HCEC 1CT (cell line): ENCODE measurements at regions not wholly inside any gene's neighbourhood (a gene's known extent, or its start where the extent isn't known, plus 50 kb on each side); places are given as distances from the start of the nearest gene placed in this dataset.
A peak's percentile ranks its signal among the peaks of the same experiment; 100 is the strongest.

Source experiments
- DNase-seq: peaks from one replicate; pipeline ENCODE4 v3.0.0-alpha.2; 2017

DNA sequence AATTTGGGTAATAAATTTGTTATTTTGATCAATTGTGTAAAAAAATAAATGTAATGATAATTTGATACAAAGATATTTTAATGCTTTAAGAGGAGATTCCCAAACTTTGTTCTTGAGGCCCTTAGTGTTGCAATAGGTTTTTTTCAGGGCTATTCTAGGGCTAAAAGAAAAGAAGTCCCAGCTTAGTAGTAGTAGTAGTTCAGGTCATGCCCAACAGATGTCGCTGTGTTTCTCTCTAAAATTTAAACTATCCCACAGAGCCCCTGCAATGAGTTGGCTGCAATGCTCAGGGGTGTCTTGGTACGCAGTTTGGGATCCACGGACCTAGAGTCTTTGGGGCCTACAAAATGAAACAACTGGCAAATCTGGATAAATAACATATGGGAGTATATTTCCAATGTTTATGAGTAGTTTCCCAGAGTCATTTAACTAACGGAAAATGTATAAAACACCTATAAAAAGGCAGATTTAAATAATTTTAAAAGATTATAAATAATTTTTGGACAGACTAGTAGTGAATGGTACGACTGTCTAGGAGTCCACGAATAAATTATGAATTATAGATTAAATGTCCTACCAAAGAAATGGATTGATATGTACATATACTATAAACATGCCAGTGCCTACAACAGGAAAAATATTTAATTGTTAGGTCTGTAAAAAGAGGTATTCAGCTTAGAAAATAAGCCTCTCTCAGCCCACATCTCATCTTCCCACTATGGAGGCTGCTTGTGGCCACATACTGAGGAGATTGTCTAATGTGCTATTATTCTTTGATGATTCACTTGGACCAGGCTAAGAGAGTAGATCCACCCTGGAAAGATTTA is 228.5 kb upstream of the PMFBP1 start:
- DNase-seq = peak; percentile 71

DNA sequence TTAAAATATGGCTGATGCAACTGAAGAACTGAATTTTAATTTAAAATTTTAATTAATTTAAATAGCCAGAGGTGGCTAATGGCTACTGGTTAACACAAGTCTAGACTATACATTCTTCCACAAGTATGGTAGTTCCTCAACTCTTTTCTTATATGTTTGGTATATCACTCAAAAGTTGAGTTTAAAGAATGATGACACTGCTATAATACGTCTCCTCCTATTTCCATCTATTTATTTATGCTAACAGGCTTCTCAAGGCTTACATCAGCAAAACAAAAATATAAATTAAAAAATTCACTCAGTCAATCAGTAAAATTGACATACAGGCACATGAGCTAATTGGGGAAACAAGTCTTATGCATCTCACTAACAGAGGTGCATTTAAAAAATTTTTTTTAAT is 227.9 kb upstream of the PMFBP1 start:
- no peak for DNase-seq

DNA sequence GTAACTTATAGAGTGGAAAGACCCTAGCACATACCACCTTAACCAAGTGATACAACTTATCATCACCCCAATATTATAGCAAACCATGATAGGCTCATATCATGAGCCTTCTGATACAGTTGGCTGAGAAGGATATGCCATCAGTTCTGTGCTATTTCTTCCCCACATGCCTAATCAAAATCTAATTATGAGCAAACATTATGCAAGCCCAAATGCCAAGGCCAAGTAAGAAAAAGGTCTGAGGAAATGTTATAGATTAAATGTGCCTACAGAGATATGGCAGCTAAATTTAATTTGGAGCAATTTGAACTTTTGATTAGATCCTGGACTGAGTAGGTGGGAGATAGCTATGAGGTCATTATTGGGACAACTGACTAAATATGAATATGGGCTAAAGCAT is 225.9 kb upstream of the PMFBP1 start:
- no peak for DNase-seq

DNA sequence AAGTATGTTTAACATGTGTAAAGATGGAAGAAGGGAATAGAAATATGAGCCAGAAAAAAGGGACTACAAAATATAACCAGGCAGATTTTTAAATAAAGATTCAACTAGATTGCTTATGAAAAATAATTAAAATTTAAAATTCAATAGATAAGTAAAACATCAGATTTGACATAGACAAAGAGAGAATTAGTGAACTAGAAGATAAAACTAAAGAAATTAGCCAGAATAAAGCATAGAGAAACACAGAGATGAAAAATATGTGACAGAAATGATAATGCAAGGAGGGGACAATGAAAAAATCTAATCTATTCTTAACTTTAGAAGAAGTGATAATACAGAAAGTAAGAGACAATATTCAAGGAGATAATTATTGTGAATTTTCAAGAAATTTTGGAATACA is 222.6 kb upstream of the PMFBP1 start:
- DNase-seq = no peak

DNA sequence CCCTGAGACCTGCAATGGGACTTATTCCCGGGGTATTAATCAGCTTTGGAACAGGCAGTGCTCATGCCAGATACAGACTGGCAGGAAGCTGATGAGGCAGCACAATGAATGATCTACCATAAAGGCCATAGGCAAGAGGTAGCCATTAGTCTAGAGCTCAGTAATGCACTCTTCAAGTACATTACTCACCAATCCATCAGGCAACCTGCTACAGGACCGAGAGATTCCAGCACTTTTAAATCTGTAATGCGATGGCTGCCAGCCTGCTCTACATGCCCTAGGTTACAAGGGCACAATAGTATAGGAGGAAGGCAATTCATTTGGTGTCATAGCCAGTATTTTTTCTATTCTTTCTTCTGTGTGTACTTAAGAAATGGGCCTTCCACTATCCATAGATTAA is 217.8 kb upstream of the PMFBP1 start:
- no peak for DNase-seq

DNA sequence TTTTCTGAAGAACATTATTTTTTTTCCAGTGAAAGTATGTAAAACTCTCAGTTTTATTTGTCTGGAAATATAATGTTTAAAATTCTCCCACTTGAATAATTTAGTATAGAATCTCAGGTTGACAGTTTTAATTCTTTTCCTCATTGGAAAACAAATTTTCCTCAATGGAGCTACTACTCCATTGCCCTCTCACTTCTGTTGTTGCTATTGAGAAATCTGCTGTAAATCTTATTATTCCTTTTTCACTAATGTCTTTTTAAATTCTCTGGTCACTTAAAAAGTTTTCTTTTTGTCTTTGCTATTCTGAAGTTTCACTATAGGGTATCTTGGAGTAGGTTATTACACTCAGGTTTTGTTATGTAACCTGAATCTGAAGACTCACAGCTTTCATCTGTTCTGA is 216.1 kb upstream of the PMFBP1 start:
- no peak for DNase-seq

DNA sequence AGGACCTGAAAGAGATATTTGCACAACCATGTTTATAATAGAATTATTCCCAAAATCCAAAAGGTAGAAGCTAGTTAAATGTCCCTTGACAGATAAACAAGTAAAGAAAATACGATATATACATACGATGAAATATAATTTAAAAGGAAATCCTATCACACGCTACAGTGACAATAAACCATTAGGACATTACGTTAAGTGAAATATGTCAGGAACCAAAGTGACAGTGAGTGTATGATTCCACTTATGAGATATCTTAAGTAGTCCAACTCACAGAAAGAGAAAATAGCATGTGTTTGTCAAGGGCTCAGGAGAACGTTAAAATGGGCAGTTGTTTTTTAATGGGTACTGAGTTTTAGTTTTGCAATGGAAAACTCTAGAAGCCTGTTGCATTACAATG is 212.7 kb upstream of the PMFBP1 start:
- DNase-seq = no peak

DNA sequence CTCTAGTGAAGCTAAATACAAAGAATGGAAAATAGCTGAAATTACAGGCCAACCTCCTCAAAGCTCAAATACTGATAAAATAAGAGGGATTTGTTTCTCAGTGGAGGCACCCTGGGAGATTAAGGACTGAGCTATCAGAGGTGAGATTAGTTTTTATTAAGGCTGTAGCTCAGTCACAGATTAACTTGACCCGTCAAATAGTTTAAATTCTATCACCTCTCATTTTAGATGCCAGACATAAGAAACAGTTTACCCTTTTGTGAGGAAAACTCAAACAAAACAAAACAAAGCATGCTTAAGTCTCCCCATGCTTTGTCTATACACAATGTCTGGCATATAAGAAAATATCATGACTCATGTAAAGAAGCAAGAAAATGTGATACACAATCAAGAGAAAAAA is 208.3 kb upstream of the PMFBP1 start:
- no peak for DNase-seq

DNA sequence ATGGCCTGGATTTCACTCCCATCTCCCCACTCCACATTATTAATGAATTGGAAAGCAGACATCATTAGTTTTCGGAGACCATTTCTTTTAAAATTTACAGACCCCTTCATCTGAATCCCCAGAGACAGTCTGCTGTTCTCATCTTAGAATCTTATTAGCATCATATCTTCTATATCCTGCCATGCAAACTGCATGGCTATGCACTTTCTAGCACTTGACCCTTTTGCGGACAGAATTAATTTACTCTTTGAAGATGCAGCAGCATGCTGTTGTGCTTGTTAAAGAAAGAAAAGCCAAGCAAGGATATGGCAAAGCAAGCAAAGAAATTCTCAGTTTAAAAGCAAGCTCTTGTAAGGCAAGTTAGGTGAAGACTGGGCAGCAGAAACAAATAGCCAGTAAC is 201.2 kb upstream of the PMFBP1 start:
- DNase-seq = no peak

DNA sequence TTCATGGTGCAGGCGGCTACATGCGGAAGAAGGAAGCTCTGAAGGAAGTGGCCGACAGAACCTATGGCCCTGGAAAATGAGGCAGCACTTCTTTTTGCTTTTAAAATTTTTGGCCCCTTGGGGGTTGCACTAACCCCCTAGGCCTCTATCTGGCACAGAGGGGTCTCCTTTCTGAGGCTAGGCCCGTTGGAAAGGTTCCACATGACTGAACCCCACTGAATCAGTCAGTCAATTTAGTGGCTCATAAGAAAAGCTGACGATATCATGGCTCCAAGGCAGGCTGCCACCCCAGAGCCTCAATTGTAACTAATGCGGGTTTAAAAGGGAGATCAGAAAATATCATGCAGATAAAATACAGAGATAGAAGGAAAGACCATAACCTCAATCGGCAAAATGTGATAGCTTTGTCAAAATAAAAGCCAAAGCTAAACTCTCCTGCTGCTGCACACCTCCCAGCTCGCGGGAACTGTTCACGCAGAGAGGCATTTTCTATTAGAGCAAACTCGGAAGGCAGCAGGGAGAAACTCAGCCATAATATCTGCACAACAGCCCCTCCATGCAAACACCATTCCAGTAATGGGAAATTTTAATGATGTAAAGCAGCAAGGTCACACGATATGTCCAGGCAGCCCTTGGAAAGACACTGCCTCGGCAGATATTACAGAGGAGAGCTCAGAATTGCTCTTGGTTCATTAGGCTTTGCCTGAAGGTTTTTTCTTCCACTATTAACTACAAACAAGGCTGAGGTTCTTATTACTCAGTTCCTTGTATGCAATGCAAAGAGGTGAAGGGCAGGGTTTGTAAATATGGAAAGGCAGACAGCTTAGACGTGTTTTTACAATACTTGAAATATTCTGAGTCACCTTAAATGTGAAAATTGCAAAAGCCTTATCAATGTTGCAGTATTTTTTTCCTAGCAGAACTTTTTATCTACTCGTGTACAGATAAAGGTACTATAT is 200.4 kb upstream of the PMFBP1 start:
- no peak for DNase-seq

DNA sequence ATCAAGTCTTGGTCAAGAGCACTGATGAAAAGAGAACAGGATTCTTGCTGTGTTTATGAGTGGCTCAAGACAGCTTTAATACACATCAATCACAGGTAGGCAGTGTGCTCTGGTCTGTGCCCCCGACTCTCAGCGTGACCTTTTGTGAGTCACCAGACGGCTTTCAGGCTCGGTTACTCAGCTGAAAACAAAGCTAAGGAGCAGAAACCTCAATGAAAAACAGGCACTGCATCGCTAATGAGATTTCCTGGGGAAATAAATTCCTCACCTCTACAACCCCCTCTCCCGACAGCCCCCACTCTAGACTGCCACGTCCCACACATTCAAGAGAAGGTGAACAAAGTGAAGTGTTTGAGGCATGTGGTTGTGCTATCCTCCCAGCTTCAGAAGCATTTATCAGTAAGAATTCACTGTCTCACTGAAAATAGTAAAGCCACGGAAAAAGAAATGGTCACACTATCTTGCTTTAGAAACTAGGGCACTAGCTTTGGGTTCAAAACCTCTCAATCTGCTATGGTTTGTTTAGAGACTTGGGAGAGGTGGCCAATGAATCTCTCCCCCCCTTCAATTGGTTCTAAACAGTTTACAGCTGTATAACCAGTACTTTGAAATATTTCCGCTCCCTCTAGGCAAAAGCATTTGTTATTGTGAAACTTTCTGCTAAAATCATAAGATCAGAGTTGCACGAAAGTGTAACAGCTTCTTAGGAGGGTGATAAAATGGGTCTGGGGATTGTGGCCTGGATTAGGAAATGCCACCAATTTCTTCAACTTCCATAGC is 199.5 kb upstream of the PMFBP1 start:
- peak; percentile 24 for DNase-seq

DNA sequence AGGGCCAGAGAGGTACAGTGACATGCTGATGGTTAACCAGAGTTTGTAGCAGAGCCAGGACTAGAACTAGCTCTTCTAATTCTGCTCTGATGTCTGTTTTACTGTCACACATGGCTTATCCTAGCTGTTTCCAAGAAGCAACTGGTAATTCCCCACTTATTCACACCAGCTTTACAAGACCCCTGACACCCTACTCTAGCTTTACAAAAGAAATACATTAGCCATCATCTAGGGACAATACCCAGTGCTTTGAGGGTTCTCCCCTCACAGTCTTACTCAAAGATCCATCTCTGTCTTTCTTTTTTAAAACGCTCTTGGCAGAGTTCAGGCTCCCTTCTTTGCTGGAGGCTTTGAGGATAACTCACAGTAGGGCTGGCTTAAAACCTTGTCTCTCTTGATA is 197.3 kb upstream of the PMFBP1 start:
- DNase-seq = no peak

DNA sequence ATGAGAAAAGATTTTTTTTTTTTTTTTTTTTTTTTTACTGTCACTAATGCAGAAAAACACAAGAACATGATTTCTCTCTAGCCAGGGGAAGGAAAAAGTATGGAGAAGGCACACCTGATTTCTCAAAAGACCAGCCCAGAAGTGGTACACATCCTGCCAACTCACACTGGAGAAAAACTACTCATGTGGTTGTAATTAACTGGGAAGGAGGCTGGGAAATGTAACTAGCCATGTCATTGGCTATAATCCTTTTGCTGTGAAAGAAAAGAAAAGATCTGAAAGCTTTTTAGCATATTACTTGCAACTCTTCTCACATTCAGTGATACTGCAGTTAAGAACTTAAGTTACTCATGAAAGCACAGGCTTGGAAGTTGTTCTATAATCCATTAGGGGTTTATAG is 195.9 kb upstream of the PMFBP1 start:
- no peak for DNase-seq

DNA sequence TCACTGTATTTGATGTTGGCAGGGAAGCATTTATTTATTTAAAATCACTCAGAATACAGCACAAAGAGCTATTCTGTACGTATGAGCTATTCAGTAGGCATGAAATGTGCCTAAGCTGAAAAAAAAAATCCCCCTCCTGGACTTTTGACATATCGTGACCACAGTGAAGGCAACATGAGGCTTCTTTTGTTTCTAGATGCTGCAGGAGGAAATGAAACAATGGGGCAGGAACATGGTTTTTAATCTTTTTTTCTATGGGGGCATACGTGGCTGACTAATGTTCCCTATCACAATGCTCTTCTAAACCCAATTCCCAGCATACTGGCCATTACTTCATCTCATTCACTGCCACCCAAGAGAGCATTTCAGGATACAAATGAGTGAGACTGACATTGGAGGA is 191.0 kb upstream of the PMFBP1 start:
- no peak for DNase-seq

DNA sequence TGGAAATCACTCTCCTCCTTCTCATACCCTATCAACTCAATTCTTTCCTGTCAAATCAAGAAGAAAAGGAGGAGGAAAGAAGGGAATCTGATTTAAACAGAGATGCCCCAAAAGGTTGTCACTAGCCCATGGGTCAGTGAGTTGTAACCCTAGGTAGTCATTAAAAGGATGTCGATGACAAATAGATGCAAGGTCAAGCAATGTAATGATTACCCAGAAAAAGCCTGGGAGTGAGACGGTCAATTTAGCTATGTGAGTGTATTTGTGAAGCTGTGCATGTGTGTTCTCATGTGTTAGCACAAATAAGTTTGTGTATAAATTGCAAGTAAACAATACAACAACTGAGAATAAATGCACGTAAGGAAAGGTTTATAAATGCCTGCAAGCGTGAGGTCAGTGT is 190.5 kb upstream of the PMFBP1 start:
- no peak for DNase-seq

DNA sequence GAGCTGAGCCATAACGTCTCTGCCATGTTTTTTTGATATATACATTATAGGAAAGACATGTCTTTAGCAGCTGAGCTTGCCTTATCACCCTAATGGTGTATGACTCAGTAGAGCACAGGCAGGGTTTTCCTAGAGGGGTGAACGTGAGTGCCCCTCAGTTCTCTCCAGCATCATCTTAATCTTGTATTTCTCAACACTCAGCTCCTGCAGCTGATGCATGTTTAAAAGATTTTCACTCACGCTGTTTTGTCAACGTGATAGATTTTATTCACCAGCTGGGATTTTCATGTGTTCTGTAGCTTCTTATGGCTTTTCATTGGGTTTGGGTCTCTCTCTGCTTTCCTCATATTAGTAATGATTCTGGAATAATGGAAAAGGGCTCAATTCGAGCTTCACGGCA is 186.0 kb upstream of the PMFBP1 start:
- DNase-seq = no peak

DNA sequence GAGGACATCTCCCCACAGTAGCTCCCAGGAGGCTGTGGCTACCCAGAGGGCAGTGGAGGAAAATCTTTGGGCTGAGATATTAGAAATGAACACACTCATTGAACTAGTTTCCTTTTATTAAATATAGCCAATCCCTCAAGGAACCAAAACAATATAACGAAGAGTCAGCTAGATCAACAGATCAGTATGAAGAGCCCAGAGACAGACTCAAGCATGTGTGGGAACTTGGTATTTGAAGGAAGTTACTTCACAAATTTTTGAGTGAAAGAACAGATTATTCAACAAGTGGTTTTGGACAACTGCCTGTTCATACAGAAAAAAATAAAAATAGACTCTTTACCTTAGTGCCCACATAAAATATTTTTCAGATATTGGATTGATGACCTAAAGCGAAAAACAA is 183.6 kb upstream of the PMFBP1 start:
- peak; percentile 3 for DNase-seq

DNA sequence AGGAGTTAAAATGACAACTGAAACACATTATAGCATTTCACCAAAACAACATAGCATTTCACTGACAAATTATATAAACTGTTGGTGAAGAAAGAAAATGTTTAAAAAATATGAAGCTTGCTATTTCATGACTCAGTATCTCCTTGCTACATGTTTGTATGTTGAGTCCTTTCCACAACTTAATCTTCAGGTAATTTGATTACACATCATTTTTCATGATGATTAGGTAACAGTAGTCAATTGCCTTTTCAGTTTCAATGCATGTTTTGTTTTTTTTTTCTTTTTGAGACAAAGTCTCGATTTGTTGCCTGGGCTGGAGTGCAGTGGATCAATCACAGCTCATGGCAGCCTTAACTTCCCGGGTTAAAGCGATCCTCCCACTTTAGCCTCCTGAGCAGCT is 177.8 kb upstream of the PMFBP1 start:
- DNase-seq = no peak

DNA sequence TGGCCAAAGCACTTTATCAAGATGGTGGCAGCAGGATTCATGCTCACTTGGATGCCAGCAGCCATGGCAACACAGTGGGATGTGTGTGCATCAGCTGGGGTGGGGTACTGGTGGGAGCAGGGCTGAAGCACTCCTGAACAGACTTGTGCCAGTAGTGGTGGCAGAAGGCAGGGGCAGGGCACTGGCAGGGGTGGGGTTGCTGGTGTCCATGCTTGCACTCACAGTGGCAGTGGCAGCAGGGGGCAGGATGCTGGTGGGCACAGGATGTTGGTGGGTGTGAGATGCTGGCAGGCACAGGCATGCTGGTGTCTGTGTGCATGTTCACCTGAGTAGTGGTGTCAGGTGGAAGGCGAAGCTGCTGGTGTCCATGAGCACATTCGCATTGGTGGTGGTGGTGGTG is 161.0 kb upstream of the PMFBP1 start:
- DNase-seq = no peak

DNA sequence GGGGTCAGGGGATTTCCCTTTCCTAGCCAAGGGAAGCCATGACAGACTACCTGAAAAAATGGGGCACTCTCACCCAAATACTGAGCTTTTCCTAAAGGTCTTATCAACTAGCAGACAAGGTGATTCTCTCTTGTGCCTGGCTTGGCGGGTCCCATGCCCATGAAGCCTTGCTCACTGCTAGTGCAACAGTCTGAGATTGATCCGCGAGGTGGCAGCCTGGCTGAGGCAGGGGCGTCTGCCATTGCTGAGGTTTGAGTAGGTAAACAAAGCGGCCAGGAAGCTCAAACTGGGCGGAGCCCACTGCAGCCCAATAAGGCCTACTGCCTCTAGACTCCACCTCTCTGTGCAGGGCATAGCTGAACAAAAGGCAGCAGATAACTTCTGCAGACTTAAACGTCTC is 152.6 kb upstream of the PMFBP1 start:
- DNase-seq = no peak

DNA sequence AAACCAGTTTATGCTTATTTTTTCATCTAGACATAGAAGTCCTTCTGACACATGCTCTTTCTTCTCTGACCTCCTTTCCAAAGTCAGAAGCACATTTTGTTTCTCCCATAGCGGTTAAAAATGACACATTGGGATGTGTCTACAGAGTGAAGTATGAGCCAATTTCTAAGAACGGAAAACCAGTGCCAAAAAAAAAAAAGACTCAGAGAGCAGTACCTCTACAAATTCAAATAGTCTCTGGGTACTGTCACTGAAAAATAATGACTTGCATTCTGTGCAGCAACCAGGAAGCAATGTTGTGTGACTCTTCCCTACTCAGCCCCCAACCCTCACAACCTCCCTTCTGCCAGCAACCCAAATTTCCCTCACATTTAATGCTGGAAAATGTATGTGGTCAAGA is 145.5 kb upstream of the PMFBP1 start:
- peak; percentile 36 for DNase-seq

DNA sequence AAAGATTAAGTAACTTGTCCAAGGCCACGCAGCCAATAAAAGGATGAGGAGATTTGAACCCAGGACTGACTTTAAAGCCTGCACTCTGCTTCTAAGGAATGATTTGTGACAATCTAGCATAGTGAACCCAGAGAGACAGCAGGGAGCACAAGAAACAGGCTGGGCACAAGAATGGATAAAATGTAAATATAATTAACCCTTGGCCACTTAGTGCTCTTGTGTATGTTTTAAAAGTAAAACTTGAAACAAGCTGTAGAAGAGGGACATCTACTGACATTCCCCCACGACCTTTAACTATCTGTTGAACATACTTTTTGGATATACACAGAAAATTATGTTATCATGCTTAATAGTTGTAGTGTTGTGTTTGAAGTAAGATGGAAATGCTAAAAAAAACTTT is 141.9 kb upstream of the PMFBP1 start:
- DNase-seq = no peak

DNA sequence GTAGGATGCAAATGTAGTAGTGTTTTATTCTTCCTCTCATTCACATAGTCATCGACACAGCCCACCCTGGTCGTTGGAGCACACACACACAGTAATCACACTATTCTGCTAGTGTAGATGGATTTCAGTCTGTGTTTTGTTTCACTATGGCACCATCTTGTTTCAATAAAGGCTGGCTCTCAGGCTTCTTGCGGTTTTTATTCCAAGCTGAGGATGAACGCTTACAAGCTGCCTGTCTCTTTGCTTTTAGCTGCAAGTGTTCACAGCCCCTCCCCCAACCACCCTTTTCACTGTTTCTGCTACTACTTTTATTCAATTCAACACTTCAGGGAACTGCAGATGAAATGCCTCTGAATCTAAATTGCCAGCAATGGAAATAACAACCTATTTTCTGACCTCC is 140.9 kb upstream of the PMFBP1 start:
- no peak for DNase-seq
